GM21619 (cell line): ENCODE measurements at regions not wholly inside any gene's neighbourhood (a gene's known extent, or its start where the extent isn't known, plus 50 kb on each side); places are given as distances from the start of the nearest gene placed in this dataset.
A peak's percentile ranks its signal among the peaks of the same experiment; 100 is the strongest.
"Not testable (repeated sequence)": the region's sequence is repeated elsewhere in the genome, so short reads cannot be mapped to it uniquely, and the experiment has no call there.

Experiments used
- ATAC-seq: cut with Tn5 transposase; IDR thresholded peaks from one replicate; pipeline ENCODE4 v1.9.1; 2021; ENCODE audit not compliant: unreplicated experiment

GRCh38 chr1:86798608-86799291, 94.4 kb downstream of the SH3GLB1 start:
- peak; percentile 65 for ATAC-seq

GRCh38 chr1:86803641-86804040, 99.3 kb downstream of the SH3GLB1 start:
- not testable (repeated sequence) for ATAC-seq

- ATAC-seq, result not testable (repeated sequence)
Measured at GRCh38 chr1:86805898-86806519, 101.6 kb downstream of the SH3GLB1 start.

- no peak for ATAC-seq
Measured at GRCh38 chr1:86811142-86811924, 102.6 kb downstream of the SELENOF start.

GRCh38 chr1:86812286-86812685, 101.6 kb downstream of the SELENOF start:
- ATAC-seq, result no peak
